Motor neuron (in vitro differentiated cells): ENCODE measurements at regions not wholly inside any gene's neighbourhood (a gene's known extent, or its start where the extent isn't known, plus 50 kb on each side); places are given as distances from the start of the nearest gene placed in this dataset.
A peak's percentile ranks its signal among the peaks of the same experiment; 100 is the strongest.

Source experiments
- ATAC-seq, 8 experiments: fragments of 200-7000 bp; cut with Tn5 transposase; replicated peaks in 6 of 8; 2 replicates each; pipeline ENCODE4 v1.8.0; 2021; ENCODE audit warnings: mild to moderate bottlenecking in 8 of 8, moderate library complexity in 8 of 8
- H3K27ac ChIP-seq, 2 donors: fragments of 250-450 bp; sonication (Bioruptor Pico); 2 replicates each; pipeline ENCODE4 v1.9.0; 2021; ENCODE audit warnings: antibody characterized with exemption in 2 of 2, mild to moderate bottlenecking in 2 of 2, moderate library complexity in 1 of 2
- H3K4me1 ChIP-seq, 2 donors: fragments of 250-450 bp; sonication (Bioruptor Pico); replicated peaks in 1 of 2; 2 replicates each; pipeline ENCODE4 v1.6.1; 2021; ENCODE audit warnings: antibody characterized with exemption in 2 of 2, mild to moderate bottlenecking in 2 of 2, moderate library complexity in 1 of 2
- H3K4me3 ChIP-seq, 5 donors: fragments of 250-450 bp; sonication (Bioruptor Pico); 2 replicates each; pipeline ENCODE4 v1.9.0; 2021; ENCODE audit warnings: antibody characterized with exemption in 5 of 5, mild to moderate bottlenecking in 5 of 5, moderate library complexity in 4 of 5
- WGBS, 10 experiments: fragments of 450-650 bp; shearing (Covaris generic); methylation state at CpG; one replicate each; pipeline ENCODE4 v1.0.0; 2022; 5-methylcytosine and 5-hydroxymethylcytosine counted together
- in situ Hi-C, 9 experiments: fragments of 400-800 bp; cut with MboI; loops; one replicate each; pipeline ENCODE4 v1.15.0; 2021; ENCODE audit warnings: low sequenced_read_pairs in 9 of 9, low pct_unique_long_range_greater_than_20kb in 2 of 9; ENCODE audit not compliant: unreplicated experiment in 9 of 9

- ATAC-seq, result peak in 3 of 8 experiments; percentile 34 to 88 (median 65)
- in situ Hi-C loops, result no loop called here
- H3K27ac ChIP-seq, result no peak overlapping the region
- no peaks in the 10 kb centered on the region for H3K4me1 ChIP-seq
- 8 to 100% (median 81%) methylated on average over 2 to 3 of the region's 3 CpGs; no CpG with 5 or more reads in 2 of the 10 experiments for WGBS, 10 experiments
- H3K4me3 ChIP-seq, result no peak overlapping the region
Observed at GRCh38 chr12:58189893-58190292, 248.5 kb downstream of the ATP23 start.

GRCh38 chr12:58190618-58191017, 249.3 kb downstream of the ATP23 start:
- no peak overlapping the region for H3K4me3 ChIP-seq
- in situ Hi-C loops, result no loop called here
- 0 to 95% (median 75%) methylated on average over 1 to 5 of the region's 5 CpGs for WGBS, 10 experiments
- ATAC-seq, result peak in 3 of 8 experiments; percentile 25 to 82 (median 38)
- no peak overlapping the region for H3K27ac ChIP-seq
- no peaks in the 10 kb centered on the region for H3K4me1 ChIP-seq

GRCh38 chr12:58196971-58197370, 255.6 kb downstream of the ATP23 start:
- in situ Hi-C loops, result no loop called here
- H3K4me3 ChIP-seq, result no peak overlapping the region
- no peak overlapping the region for H3K27ac ChIP-seq
- no peaks in the 10 kb centered on the region for H3K4me1 ChIP-seq
- no peak for ATAC-seq

GRCh38 chr12:58202933-58203718, 261.8 kb downstream of the ATP23 start:
- ATAC-seq, result peak in 3 of 8 experiments; percentile 15 to 59 (median 32)
- H3K27ac ChIP-seq, result no peak overlapping the region
- no peak overlapping the region for H3K4me3 ChIP-seq
- WGBS, 10 experiments, result 75 to 100% (median 92%) methylated on average over 2 to 3 of the region's 3 CpGs; no CpG with 5 or more reads in 1 of the 10 experiments
- in situ Hi-C loops, result no loop called here
- H3K4me1 ChIP-seq, result peaks cover 0 to 6% of the 10 kb centered on the region in 2 donors

- no peak for ATAC-seq
- no peak overlapping the region for H3K27ac ChIP-seq
- WGBS, 10 experiments, result 0 to 100% (median 70%) methylated on average over 1 of the region's 1 CpG; no CpG with 5 or more reads in 1 of the 10 experiments
- peaks cover 0 to 6% of the 10 kb centered on the region in 2 donors for H3K4me1 ChIP-seq
- H3K4me3 ChIP-seq, result no peak overlapping the region
- in situ Hi-C loops, result no loop called here
Observed at GRCh38 chr12:58204071-58204470, 262.7 kb downstream of the ATP23 start.

- Histone ChIP-seq H3K4me3 (no peak overlapping the region), H3K4me1 (peaks cover 0 to 6% of the 10 kb centered on the region in 2 donors), H3K27ac (no peak overlapping the region)
- in situ Hi-C loops, result no loop called here
- ATAC-seq, result no peak
- 50 to 83% (median 70%) methylated on average over 1 to 2 of the region's 3 CpGs; no CpG with 5 or more reads in 6 of the 10 experiments for WGBS, 10 experiments
Observed at GRCh38 chr12:58206876-58207275, 265.5 kb downstream of the ATP23 start.

- in situ Hi-C loops, result no loop called here
- ATAC-seq, result no peak
- 38 to 97% (median 88%) methylated on average over 2 to 9 of the region's 9 CpGs; no CpG with 5 or more reads in 3 of the 10 experiments for WGBS, 10 experiments
Observed at GRCh38 chr12:58211211-58211610, 269.8 kb downstream of the ATP23 start.

GRCh38 chr12:58217130-58217529, 275.8 kb downstream of the ATP23 start:
- ATAC-seq, result peak in 3 of 8 experiments; percentile 96 to 98 (median 97)
- in situ Hi-C loops, result no loop called here
- Histone ChIP-seq H3K4me3 (no peak overlapping the region), H3K27ac (no peak overlapping the region), H3K4me1 (no peaks in the 10 kb centered on the region)
- 33 to 100% (median 90%) methylated on average over 1 of the region's 1 CpG; no CpG with 5 or more reads in 4 of the 10 experiments for WGBS, 10 experiments

More at GRCh38 chr12:58211211-58211610, 269.8 kb downstream of the ATP23 start:
- Histone ChIP-seq H3K4me3 (no peak overlapping the region), H3K4me1 (no peaks in the 10 kb centered on the region), H3K27ac (no peak overlapping the region)

- Histone ChIP-seq H3K4me1 (no peaks in the 10 kb centered on the region), H3K4me3 (no peak overlapping the region), H3K27ac (no peak overlapping the region)
- ATAC-seq, result no peak
- in situ Hi-C loops, result no loop called here
- 13 to 100% (median 78%) methylated on average over 1 to 3 of the region's 3 CpGs; no CpG with 5 or more reads in 1 of the 10 experiments for WGBS, 10 experiments
Observed at GRCh38 chr12:58224536-58225105, 283.3 kb downstream of the ATP23 start.

- Histone ChIP-seq H3K4me3 (no peak overlapping the region), H3K4me1 (no peaks in the 10 kb centered on the region), H3K27ac (no peak overlapping the region)
- in situ Hi-C loops, result no loop called here
- ATAC-seq, result peak in 1 of 8 experiments; percentile 43
Observed at GRCh38 chr12:58225203-58225877, 284.0 kb downstream of the ATP23 start.

GRCh38 chr12:58233886-58234285, 292.5 kb downstream of the ATP23 start:
- H3K4me1 ChIP-seq, result no peaks in the 10 kb centered on the region
- no peak overlapping the region for H3K27ac ChIP-seq
- in situ Hi-C loops, result no loop called here
- no peak overlapping the region for H3K4me3 ChIP-seq
- WGBS, 10 experiments, result 50 to 100% (median 93%) methylated on average over 1 to 2 of the region's 2 CpGs; no CpG with 5 or more reads in 4 of the 10 experiments
- no peak for ATAC-seq

- Histone ChIP-seq H3K4me3 (no peak overlapping the region), H3K27ac (no peak overlapping the region), H3K4me1 (peaks cover 0 to under 1% of the 10 kb centered on the region in 2 donors)
- no peak for ATAC-seq
- in situ Hi-C loops, result no loop called here
- 25 to 100% (median 87%) methylated on average over 2 to 3 of the region's 3 CpGs for WGBS, 10 experiments
Observed at GRCh38 chr12:58238411-58238810, 297.0 kb downstream of the ATP23 start.

- ATAC-seq, result no peak
- in situ Hi-C loops, result no loop called here
- Histone ChIP-seq H3K4me3 (no peak overlapping the region), H3K4me1 (peaks cover 0 to 2% of the 10 kb centered on the region in 2 donors), H3K27ac (no peak overlapping the region)
- WGBS, 10 experiments, result 71 to 100% (median 86%) methylated on average over 1 to 5 of the region's 5 CpGs; no CpG with 5 or more reads in 2 of the 10 experiments
Observed at GRCh38 chr12:58241099-58241498, 299.7 kb downstream of the ATP23 start.
